ENCODE measurements at regions not wholly inside any gene's neighbourhood (a gene's known extent, or its start where the extent isn't known, plus 50 kb on each side); places are given as distances from the start of the nearest gene placed in this dataset.

DNA sequence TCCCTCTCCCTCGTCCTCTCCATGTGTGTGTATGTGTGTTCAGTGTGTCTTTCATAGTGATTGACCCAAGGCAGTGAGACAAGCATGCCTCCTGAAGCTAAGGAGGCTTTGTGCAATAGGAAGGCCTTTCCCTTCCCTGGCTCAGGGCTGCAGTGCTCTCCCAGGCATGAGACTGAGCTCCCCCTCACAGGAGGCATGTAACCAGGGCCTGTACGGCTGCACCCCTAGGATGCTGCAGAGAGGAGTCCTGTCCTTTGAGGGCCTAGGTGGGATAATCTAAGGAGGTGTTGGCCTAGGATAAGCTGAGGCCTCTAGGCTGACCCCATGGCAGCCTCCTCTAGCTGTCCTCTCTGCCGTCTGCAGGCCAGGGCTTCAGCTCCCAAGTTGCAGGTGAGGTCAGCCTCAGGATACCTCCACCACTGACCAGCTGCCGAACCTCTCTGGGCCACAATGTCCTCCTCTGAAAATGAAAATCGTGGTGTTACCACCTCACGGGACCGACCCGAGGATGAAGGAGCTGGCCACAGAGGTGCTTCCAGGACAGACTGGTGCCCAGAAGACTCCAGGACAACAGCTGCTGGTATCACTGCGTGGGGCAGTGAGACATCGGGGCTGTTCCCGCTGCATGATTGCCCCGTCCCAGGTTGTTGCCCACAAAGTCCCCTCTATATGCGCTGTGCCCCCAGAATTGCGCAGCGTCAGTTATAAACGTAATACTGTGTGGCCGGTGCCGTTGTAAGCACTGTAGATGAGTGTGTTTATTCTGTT is 129.6 kb downstream of the BARX1 start:
- Histone ChIP-seq H3K79me2 (ENCODE audit: low read length) (no peaks in the 10 kb centered on the region), H3K4me2 (ENCODE audit: low read length) (no peak overlapping the region), H3K36me3 (replicated peaks; ENCODE audit: low read depth, low read length) (no peaks in the 10 kb centered on the region), H3K9me3 (ENCODE audit: insufficient read depth, low read length) (no peaks in the 10 kb centered on the region), H3K4me1 (ENCODE audit: low read length) (no peaks in the 10 kb centered on the region), H3K27ac (ENCODE audit: low read length) (no peak overlapping the region), H2AFZ (ENCODE audit: low read depth, low read length) (no peak overlapping the region), H3K27me3 (ENCODE audit: low read depth, low read length) (0 out of 2 replicates have a peak, but pooled peaks cover 4% of the 10 kb centered on the region), H3K9ac (ENCODE audit: low read length) (no peak overlapping the region), H3K4me3 (ENCODE audit: low read length) (no peak overlapping the region), H4K20me1 (ENCODE audit: insufficient read depth, low read length) (no peaks in the 10 kb centered on the region)
- TF ChIP-seq, protein P1, sequence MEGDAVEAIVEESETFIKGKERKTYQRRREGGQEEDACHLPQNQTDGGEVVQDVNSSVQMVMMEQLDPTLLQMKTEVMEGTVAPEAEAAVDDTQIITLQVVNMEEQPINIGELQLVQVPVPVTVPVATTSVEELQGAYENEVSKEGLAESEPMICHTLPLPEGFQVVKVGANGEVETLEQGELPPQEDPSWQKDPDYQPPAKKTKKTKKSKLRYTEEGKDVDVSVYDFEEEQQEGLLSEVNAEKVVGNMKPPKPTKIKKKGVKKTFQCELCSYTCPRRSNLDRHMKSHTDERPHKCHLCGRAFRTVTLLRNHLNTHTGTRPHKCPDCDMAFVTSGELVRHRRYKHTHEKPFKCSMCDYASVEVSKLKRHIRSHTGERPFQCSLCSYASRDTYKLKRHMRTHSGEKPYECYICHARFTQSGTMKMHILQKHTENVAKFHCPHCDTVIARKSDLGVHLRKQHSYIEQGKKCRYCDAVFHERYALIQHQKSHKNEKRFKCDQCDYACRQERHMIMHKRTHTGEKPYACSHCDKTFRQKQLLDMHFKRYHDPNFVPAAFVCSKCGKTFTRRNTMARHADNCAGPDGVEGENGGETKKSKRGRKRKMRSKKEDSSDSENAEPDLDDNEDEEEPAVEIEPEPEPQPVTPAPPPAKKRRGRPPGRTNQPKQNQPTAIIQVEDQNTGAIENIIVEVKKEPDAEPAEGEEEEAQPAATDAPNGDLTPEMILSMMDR (IDR thresholded peaks at IDR 0.05; ENCODE audit: low read depth, low read length), result no peak
- no peak for TF ChIP-seq EZH2phosphoT487 (IDR thresholded peaks at IDR 0.05; ENCODE audit: low read depth)

DNA sequence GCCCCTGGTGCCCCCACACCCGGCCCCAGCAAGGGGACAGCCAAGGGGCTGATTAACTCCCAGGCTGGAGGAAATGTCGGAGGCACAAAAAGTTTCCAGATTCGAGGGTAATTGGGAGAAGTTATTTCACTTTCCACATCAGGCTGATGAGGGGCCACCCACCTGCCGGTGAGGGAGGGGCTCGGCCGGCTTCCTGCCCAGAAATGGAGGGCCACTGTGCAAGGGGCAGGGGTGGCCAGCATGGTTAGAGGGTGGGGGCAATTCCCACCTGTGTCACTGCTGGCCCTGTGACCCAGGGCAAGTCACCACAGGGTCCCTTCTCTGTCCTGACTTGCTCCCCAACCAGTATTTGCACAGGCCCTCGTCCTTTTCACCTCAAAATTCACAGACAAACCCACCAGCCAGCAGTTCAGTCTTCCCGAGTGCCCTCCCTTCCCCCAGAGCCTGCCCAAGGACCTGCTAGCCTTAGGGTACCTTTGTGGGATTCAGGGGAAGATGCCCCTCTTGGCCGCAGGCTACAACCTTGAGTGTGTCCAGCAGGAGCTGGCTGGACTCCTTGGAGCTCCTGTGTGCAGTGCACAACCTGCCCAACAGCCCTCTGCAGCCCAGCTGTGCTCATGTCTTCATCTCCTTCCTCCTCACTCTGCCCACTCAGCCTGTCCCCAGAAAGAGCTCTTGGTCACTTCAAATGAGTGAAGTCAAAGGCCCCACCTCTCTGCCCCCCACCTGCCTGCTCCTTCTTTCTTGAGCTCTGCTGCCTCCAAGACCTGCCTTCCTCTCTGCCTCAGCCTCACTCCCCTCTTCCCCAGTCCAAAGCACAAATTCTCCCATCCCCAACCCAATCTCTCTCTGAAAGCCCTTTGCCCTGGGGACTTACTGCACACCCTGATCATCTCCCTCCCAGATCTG is 130.5 kb downstream of the BARX1 start:
- no peak overlapping the region for H2AFZ ChIP-seq (ENCODE audit: low read depth, low read length)
- H3K4me1 ChIP-seq (ENCODE audit: low read length), result no peaks in the 10 kb centered on the region
- H3K9me3 ChIP-seq (ENCODE audit: insufficient read depth, low read length), result no peaks in the 10 kb centered on the region
- H3K27ac ChIP-seq (ENCODE audit: low read length), result no peak overlapping the region
- no peak overlapping the region for H3K4me2 ChIP-seq (ENCODE audit: low read length)
- H4K20me1 ChIP-seq (ENCODE audit: insufficient read depth, low read length), result no peaks in the 10 kb centered on the region
- H3K36me3 ChIP-seq (replicated peaks; ENCODE audit: low read depth, low read length), result no peaks in the 10 kb centered on the region
- no peak overlapping the region for H3K4me3 ChIP-seq (ENCODE audit: low read length)
- H3K79me2 ChIP-seq (ENCODE audit: low read length), result no peaks in the 10 kb centered on the region
- H3K9ac ChIP-seq (ENCODE audit: low read length), result no peak overlapping the region
- TF ChIP-seq, protein P1 (IDR thresholded peaks at IDR 0.05; ENCODE audit: low read depth, low read length), result no peak
- no peak for TF ChIP-seq EZH2phosphoT487 (IDR thresholded peaks at IDR 0.05; ENCODE audit: low read depth)
- 0 out of 2 replicates have a peak, but pooled peaks cover 4% of the 10 kb centered on the region for H3K27me3 ChIP-seq (ENCODE audit: low read depth, low read length)

DNA sequence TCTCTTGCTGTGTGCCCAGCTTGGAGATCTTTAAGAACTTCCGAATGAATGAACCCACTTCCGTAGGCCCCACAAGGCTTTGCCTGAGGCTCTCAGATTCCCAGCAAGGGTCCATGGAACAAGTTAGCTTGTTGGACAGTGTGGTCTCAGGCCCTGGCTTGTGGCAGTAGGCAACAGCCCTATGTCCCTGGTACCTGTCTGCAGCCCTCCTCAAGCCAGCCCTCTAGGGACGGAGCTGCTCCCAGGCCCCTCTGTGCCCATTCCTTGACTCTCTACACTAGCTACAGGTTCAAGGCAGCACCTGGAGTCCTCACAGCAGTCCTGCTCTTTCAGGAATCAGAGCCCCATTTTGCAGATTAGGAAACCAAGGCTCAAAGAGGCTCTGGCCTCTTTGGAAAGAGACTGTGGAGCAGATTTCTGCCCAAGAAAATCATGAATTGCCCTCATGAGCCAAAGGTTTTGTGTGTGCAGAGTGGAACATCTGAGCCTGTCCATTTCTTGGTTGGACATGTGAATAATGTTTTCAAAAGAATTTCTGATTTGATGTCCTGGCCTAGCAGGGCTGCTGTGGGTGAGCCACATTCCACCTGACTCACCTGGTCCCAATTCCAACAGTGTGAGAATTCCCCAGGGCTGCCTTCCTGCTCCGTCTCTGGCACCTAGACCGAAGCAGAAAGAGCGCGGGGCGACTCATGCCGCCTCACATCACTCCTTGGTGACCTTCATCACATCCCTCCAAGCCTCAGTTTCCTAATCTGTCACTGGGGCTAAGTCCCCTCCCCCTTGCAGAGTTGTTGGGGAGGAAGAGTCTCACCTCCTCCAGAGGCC is 131.7 kb downstream of the BARX1 start:
- no peak for TF ChIP-seq EZH2phosphoT487 (IDR thresholded peaks at IDR 0.05; ENCODE audit: low read depth)
- TF ChIP-seq, protein P1 (IDR thresholded peaks at IDR 0.05; ENCODE audit: low read depth, low read length), result no peak
- Histone ChIP-seq H3K79me2 (ENCODE audit: low read length) (no peaks in the 10 kb centered on the region), H2AFZ (ENCODE audit: low read depth, low read length) (no peak overlapping the region), H4K20me1 (ENCODE audit: insufficient read depth, low read length) (no peaks in the 10 kb centered on the region), H3K9me3 (ENCODE audit: insufficient read depth, low read length) (no peaks in the 10 kb centered on the region), H3K36me3 (replicated peaks; ENCODE audit: low read depth, low read length) (no peaks in the 10 kb centered on the region), H3K4me2 (ENCODE audit: low read length) (no peak overlapping the region), H3K4me3 (ENCODE audit: low read length) (no peak overlapping the region), H3K9ac (ENCODE audit: low read length) (no peak overlapping the region), H3K4me1 (ENCODE audit: low read length) (no peaks in the 10 kb centered on the region), H3K27ac (ENCODE audit: low read length) (no peak overlapping the region), H3K27me3 (ENCODE audit: low read depth, low read length) (0 out of 2 replicates have a peak, but pooled peaks cover 4% of the 10 kb centered on the region)
